ENCODE measurements at regions not wholly inside any gene's neighbourhood (a gene's known extent, or its start where the extent isn't known, plus 50 kb on each side); places are given as distances from the start of the nearest gene placed in this dataset.

- no peak for TF ChIP-seq CTCF (IDR thresholded peaks at IDR 0.05)
- TF ChIP-seq POLR2A (IDR thresholded peaks at IDR 0.05) = no peak
Measured at GRCh38 chr14:66085224-66085623, 400.9 kb upstream of the CCDC196 start.

Measured in thyroid gland (tissue), 4 donors.